ENCODE measurements at regions not wholly inside any gene's neighbourhood (a gene's known extent, or its start where the extent isn't known, plus 50 kb on each side); places are given as distances from the start of the nearest gene placed in this dataset.
A peak's percentile ranks its signal among the peaks of the same experiment; 100 is the strongest.

DNA sequence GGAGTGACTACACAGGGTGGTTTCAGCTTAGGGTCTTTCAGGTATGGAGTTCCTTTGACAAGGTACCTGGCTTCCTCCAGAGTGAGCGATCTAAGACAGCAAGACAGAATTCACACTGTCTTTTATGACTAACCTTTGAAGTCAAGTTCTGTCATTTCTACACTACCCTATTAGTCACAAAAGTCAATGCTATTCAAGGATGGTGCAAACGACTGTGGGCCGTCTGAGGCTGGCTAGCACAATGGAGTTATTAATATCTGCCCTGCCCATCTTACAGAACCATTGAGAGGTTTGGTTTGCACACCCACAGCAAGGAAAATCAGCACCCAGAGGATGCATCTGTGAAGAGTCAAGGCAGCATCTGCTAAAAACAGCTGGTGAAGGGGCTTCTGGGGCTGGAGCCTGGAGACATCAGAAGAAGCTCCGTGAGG, 62.9 kb upstream of the XCR1 start:
- no peak for DNase-seq (ENCODE audit: low read depth)

DNA sequence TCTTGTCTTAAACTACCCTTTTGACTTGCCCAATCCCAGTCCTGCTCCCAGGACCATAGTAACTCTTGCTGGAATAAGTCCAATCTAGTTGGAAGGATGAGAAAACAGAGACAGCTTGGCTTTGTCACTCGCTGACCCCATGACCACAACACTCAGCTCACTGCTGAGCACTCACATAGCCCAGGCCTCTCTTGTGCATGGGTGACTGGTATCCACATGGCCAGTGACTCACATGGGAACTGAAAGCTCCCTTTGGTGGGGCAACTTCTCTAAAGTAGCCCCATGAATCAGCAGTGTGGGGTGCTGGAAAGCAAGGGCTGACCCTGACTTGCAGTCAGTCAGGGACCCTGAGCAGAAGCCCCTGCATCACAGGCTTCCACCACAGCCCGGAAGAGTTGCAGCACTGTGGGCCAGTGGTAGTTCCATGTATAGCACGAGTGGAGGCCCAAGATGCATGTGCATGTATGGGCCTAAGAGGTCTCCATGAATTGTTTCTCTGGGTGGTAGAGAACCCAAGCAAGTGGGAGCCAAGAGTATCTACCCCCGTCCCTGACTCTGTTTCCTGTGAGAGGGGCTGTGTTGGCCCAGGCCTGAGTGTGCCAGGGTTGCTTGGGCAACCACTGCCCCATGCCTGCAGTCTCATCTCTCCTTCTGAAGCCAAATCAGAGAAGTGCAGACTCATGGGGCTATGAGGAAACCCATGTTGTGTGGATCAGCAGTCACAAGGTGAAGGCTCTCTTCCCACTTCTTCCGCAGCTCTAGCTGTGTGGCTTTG, 62.1 kb upstream of the XCR1 start:
- DNase-seq (ENCODE audit: low read depth), result peak; percentile 94

DNA sequence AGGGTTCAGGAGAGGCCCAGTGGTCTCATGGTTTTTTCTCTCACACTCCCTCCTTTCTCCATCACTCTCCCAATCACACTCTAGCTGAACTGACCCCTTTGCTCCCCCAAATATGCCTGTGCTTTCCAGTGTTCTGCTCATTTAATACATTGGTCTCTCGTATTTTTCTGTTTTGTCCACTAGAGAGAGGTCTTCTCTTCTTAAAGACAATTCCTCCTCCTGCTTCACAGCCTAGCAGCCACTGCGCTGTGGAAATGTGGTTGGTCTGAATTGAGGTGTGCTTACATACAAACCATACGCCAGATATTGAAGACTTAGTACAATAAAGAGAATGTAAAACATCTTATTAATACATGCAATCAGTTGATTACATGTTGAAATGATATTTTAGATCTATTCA, 60.6 kb upstream of the XCR1 start:
- DNase-seq (ENCODE audit: low read depth), result peak; percentile 59

DNA sequence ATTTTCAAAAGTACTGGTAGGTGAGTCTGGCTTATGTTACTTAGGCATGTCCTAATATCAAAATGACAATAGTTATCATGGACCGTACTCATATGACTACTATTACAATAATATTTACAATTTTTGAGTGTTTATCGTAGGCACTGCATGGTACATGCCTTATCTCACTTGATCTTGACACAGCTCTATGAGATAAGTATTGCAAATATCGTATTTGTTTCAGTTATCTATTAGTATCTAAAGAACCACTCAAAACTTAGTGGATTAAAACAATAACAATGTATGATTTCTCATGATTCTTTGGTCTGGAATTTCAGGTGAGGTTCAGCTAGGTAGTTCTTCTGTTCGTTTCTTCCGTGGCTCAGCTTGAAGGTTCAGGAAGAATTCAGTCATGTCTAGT, 59.7 kb upstream of the XCR1 start:
- no peak for DNase-seq (ENCODE audit: low read depth)

DNA sequence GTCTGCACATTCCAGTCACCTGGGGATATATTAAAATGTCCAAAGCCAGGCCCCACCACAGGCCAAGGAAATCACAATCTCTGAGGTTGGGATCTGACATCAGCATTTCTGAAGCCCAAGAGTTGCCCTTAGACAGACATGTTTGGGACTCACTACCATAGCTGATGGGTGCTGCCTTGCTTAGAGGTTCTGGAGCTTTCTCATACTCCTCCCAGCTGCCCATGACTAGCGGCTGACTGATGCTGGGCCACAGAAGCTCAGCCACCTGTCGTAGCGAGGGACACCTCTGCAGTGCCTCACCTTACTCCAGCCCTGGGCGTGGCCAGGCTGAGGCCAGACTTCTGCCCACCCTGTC, 58.8 kb upstream of the XCR1 start:
- no peak for DNase-seq (ENCODE audit: low read depth)

DNA sequence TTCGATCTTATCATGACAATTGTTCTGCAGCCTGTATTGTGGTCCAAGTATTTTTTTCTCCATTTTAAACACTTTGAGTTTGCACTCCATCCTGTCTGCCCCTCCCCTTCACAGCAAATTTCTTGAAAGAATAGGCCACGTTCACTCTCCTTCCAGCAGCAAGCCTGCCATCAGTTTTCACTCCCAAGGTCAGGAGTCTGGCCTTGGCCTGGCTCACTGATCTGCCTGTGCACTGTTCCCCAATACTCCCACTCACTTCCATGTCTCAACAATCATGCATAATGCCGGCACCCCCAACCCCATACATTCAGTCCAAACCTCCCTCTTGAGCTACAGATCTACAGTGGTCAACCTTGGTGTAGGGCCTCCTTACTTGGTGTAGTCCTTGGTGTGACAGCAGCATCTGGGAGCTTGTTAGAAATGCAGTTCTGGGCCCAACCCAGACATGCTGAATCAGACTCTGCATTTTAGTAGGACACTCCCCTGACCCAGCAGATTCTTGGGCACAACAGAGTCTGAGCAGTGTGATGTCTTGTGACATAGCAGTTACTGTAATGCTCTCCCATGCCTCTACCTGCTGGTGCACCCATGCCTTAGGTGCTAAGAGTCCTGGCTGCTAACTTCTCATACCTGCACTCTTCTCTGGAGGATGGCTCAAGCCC, 58.3 kb upstream of the XCR1 start:
- DNase-seq (ENCODE audit: low read depth), result no peak

DNA sequence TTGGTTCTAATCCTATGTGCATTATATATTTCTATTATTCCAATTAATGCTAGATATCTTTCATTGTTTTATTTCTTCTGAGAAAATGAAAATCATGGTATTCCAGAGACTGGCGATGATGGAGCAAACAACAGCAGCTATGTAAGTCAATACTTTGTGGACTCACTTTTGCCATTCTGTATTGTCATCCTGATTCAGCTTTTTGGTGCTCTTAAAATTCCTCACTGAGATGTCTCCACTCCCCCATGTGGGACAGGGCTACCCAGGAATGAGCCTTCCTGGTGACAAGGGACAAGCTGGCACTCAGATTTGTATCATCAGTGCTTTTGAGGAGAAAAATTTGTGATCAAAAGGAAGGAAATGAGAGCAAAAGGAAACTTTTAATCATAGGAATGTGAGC, 56.7 kb upstream of the XCR1 start:
- no peak for DNase-seq (ENCODE audit: low read depth)

DNA sequence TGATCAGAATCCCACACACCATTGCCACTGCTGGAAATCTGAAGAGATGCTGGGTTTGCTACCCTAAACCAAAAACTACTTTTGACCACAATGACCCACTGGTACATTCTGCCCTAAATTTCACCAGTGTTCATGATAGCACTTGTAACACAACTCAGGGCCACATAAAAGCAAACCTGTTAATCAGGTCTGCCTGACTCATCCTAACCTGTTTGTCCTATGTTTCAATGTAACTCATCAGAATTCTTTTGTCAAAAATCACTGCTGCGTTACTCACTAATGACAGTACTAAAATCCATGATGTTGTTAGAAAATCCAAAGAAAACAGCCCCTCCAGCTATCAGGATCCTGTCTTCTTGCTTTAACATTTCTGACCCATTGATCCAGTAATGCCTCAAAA, 55.6 kb upstream of the XCR1 start:
- DNase-seq (ENCODE audit: low read depth), result no peak

DNA sequence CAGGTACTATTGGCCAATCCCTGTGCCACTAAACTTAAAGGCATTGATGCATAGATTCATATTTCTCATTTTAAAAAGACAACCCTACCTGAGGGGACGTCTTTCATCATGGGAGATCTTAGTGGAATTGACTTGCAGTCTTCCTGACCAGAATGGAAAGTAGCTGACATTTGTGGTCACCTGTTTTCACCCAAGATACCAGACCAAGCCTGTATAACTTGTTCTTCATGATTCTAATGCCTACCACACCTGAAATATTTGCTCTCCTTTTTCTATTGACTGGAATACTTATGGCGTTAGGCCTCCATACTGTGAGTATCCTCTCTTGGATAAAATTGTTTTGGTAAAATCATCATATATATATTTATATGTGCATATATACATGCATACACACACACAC, 54.7 kb upstream of the XCR1 start:
- DNase-seq (ENCODE audit: low read depth), result no peak

DNA sequence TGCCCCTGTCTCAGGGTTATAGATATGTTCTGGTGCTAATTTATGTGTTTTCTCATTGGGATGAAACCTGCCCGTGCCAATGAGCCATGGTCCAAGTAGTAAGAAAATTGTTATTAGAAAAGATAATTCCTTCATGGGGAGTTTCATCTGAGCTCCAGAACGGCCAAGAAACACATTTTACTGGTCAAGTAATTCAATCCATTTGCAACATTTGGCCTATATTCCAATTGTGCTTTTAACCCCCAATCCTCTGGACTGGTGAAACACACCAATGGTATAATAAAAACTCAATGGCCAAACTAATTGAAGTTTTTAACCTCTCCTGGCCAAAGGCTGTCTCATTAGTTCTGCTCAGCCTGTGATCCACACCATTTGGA, 53.7 kb upstream of the XCR1 start:
- no peak for DNase-seq (ENCODE audit: low read depth)

DNA sequence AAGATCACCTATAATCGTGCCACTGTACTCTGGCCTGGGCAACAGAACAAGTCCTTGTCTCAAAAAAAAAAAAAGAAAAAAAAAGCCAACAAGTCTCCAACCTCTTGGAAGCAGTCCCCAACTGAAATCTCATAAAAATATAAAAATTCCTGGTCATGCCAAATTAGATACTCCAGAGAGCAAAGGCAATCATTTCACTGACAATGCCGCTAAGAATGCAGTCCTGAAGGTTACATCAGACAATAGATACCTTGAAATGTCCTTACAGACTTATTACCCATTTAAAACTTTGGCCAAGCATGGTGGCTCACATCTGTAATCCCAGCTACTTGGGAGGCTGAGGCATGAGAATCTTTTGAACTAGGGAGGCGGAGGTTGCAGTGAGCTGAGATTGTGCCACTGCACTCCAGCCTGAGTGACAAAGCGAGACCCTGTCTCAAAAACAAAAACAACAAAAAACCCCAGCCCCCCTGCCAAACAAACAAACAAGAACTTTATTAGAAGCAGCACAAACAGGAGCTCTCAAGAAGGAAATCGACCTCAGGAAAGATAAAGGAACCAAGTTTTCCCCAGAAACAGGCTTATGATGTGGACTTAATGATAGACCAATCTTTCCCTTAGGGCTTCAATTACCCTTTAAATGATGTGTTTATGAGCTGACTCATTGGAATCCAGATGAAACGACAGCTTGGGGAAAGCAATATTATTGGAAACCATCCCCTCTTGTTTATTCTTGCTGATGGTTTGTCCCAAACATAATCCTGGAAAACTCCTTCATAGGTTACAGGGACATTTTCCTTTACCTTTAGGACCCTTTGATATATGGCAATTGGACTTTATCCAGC, 53.1 kb upstream of the XCR1 start:
- DNase-seq (ENCODE audit: low read depth), result no peak

DNA sequence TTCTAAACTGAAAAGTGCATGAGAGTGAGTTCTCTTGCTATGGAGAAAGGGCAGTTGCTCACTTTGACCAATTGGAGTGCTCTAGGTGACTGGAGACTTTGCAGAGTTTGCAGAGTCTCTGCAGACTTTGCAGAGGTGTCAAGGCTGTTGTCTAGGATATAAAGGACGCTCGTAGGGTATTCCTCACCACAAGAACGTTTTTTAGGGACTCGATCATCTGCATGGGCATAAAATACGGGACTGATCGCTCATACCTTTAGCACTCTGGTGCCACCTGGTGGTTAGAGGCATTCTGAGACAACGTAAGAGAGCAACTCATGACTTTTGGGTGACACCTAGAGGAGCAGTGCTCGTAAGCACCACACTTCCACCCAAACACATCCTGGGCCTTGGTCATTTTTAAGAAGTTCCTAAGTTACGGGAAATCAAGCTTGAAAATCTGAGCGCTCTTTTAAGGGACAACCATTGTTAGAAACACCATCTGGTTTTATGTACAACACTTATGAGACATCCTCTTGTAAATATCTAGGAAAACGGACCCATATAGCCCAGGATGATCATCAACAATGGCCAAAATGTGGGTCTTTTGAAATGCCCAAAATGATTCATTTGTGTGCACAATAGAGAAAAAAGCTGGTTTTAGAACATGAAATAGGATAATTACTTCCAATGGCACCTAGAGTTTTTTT, 51.6 kb upstream of the XCR1 start:
- DNase-seq (ENCODE audit: low read depth), result peak; percentile 83
